ENCODE measurements at regions not wholly inside any gene's neighbourhood (a gene's known extent, or its start where the extent isn't known, plus 50 kb on each side); places are given as distances from the start of the nearest gene placed in this dataset.

- no peaks in the 10 kb centered on the region for H3K27me3 ChIP-seq (ENCODE audit: insufficient read depth)
- 16% methylated on average over 1 of the region's 1 CpG for WGBS (ENCODE audit: low lambda C conversion rate)
- H3K9me2 ChIP-seq, result no peaks in the 10 kb centered on the region
- peaks cover 0 to 43% of the 10 kb centered on the region in 2 experiments; a peak in 2 of 4 replicates for H3K4me1 ChIP-seq (ENCODE audit: control insufficient read depth in 1 of 2, insufficient read depth in 2 of 2, low read depth in 1 of 2, low read length in 1 of 2)
- H4K20me1 ChIP-seq (ENCODE audit: insufficient read depth), result no peaks in the 10 kb centered on the region
- H3K36me3 ChIP-seq (replicated peaks in 1 of 2; ENCODE audit: control insufficient read depth in 1 of 2, insufficient read depth in 2 of 2, low read length in 1 of 2), result no peaks in the 10 kb centered on the region
- H3K79me2 ChIP-seq (ENCODE audit: insufficient read depth), result no peaks in the 10 kb centered on the region
- no peak overlapping the region for H3K9ac ChIP-seq
- H3K9me3 ChIP-seq, result 0 out of 2 replicates have a peak, but pooled peaks cover 7% of the 10 kb centered on the region
- no peak for TF ChIP-seq IRF3 (IDR thresholded peaks at IDR 0.05; ENCODE audit: low read depth, low read length)
- TF ChIP-seq, protein P1, sequence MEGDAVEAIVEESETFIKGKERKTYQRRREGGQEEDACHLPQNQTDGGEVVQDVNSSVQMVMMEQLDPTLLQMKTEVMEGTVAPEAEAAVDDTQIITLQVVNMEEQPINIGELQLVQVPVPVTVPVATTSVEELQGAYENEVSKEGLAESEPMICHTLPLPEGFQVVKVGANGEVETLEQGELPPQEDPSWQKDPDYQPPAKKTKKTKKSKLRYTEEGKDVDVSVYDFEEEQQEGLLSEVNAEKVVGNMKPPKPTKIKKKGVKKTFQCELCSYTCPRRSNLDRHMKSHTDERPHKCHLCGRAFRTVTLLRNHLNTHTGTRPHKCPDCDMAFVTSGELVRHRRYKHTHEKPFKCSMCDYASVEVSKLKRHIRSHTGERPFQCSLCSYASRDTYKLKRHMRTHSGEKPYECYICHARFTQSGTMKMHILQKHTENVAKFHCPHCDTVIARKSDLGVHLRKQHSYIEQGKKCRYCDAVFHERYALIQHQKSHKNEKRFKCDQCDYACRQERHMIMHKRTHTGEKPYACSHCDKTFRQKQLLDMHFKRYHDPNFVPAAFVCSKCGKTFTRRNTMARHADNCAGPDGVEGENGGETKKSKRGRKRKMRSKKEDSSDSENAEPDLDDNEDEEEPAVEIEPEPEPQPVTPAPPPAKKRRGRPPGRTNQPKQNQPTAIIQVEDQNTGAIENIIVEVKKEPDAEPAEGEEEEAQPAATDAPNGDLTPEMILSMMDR (IDR thresholded peaks at IDR 0.05), result no peak
- TF ChIP-seq TCF12 (IDR thresholded peaks at IDR 0.05), result no peak
- TF ChIP-seq MXI1 (IDR thresholded peaks at IDR 0.05; ENCODE audit: low read depth, low read length), result no peak
- TF ChIP-seq ELF1 (IDR thresholded peaks at IDR 0.05), result no peak
- TF ChIP-seq RAD21 (IDR thresholded peaks at IDR 0.05; ENCODE audit: low read length), result no peak
- TF ChIP-seq GABPA (IDR thresholded peaks at IDR 0.05; ENCODE audit: low read depth), result no peak
- ChIA-PET CTCF (interaction anchor here (1.7 to 1.9 kb wide), 3 partner anchors 10 to 392 kb away, joined by 6 to 11 read pairs (median 8); no protein-coding TSS in a partner anchor), POLR2A (no interaction called here)
- H3K27ac ChIP-seq (ENCODE audit: low read depth in 2 of 2, low read length in 1 of 2), result peak overlapping the region in 1 of 2 experiments; percentile 93; a peak in 2 of 4 replicates
- no peak overlapping the region for H3K4me3 ChIP-seq (ENCODE audit: low read depth in 2 of 2, low read length in 1 of 2)
- no peak for DNase-seq
- H3F3A ChIP-seq (replicated peaks; ENCODE audit: insufficient read depth), result no peaks in the 10 kb centered on the region
- no peak overlapping the region for H2AFZ ChIP-seq (ENCODE audit: low read depth)
- no peak overlapping the region for H3K4me2 ChIP-seq
These were observed 330.1 kb downstream of the CYRIA start for GRCh38 chr2:16335604-16335930.

GRCh38 chr2:16334886-16335603 is 330.6 kb downstream of the CYRIA start:
- no peak overlapping the region for H2AFZ ChIP-seq (ENCODE audit: low read depth)
- no peaks in the 10 kb centered on the region for H3K79me2 ChIP-seq (ENCODE audit: insufficient read depth)
- H3K4me1 ChIP-seq (ENCODE audit: control insufficient read depth in 1 of 2, insufficient read depth in 2 of 2, low read depth in 1 of 2, low read length in 1 of 2), result peaks cover 0 to 44% of the 10 kb centered on the region in 2 experiments; a peak in 2 of 4 replicates
- no peaks in the 10 kb centered on the region for H3K27me3 ChIP-seq (ENCODE audit: insufficient read depth)
- no peak overlapping the region for H3K9ac ChIP-seq
- peak overlapping the region in 1 of 2 experiments; percentile 93; a peak in 2 of 4 replicates for H3K27ac ChIP-seq (ENCODE audit: low read depth in 2 of 2, low read length in 1 of 2)
- 0 out of 2 replicates have a peak, but pooled peaks cover 7% of the 10 kb centered on the region for H3K9me3 ChIP-seq
- no peaks in the 10 kb centered on the region for H3F3A ChIP-seq (replicated peaks; ENCODE audit: insufficient read depth)
- CTCF ChIA-PET, result interaction anchor here (0.7 to 2.1 kb wide), 4 partner anchors 9 to 391 kb away, joined by 3 to 11 read pairs (median 7); no protein-coding TSS in a partner anchor
- no peak overlapping the region for H3K4me2 ChIP-seq
- H3K9me2 ChIP-seq, result no peaks in the 10 kb centered on the region
- DNase-seq, result peak; percentile 77
- WGBS (ENCODE audit: low lambda C conversion rate), result 6% methylated on average over 2 of the region's 2 CpGs
- POLR2A ChIA-PET, result no interaction called here
- no peak overlapping the region for H3K4me3 ChIP-seq (ENCODE audit: low read depth in 2 of 2, low read length in 1 of 2)
- no peaks in the 10 kb centered on the region for H4K20me1 ChIP-seq (ENCODE audit: insufficient read depth)
- no peaks in the 10 kb centered on the region for H3K36me3 ChIP-seq (replicated peaks in 1 of 2; ENCODE audit: control insufficient read depth in 1 of 2, insufficient read depth in 2 of 2, low read length in 1 of 2)
- TF ChIP-seq TCF12 (IDR thresholded peaks at IDR 0.05) (peak; percentile 34; the same call in 1 of the 2 replicates), SIN3A (IDR thresholded peaks at IDR 0.05; ENCODE audit: borderline replicate concordance, low read depth, low read length) (no peak), TEAD4 (IDR thresholded peaks at IDR 0.05; ENCODE audit: borderline replicate concordance, insufficient read depth) (no peak), JUND (IDR thresholded peaks at IDR 0.05) (no peak), NFIC (IDR thresholded peaks at IDR 0.05; ENCODE audit: borderline replicate concordance) (no peak), POLR2AphosphoS5 (IDR thresholded peaks at IDR 0.05; ENCODE audit: low read depth, low read length) (no peak), REST (IDR thresholded peaks at IDR 0.05; ENCODE audit: low read depth, low read length) (no peak), TAF1 (IDR thresholded peaks at IDR 0.05; ENCODE audit: borderline replicate concordance, low read depth, low read length) (no peak), NRF1 (IDR thresholded peaks at IDR 0.05; ENCODE audit: low read depth, low read length) (no peak), RCOR1 (IDR thresholded peaks at IDR 0.05; ENCODE audit: low read length) (peak; percentile 77), ZBTB33 (IDR thresholded peaks at IDR 0.05; ENCODE audit: borderline replicate concordance, low read depth) (no peak)
- TF ChIP-seq, protein P2, sequence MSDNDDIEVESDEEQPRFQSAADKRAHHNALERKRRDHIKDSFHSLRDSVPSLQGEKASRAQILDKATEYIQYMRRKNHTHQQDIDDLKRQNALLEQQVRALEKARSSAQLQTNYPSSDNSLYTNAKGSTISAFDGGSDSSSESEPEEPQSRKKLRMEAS (IDR thresholded peaks at IDR 0.05; ENCODE audit: low read depth), result no peak
